ENCODE measurements at regions not wholly inside any gene's neighbourhood (a gene's known extent, or its start where the extent isn't known, plus 50 kb on each side); places are given as distances from the start of the nearest gene placed in this dataset.

DNA sequence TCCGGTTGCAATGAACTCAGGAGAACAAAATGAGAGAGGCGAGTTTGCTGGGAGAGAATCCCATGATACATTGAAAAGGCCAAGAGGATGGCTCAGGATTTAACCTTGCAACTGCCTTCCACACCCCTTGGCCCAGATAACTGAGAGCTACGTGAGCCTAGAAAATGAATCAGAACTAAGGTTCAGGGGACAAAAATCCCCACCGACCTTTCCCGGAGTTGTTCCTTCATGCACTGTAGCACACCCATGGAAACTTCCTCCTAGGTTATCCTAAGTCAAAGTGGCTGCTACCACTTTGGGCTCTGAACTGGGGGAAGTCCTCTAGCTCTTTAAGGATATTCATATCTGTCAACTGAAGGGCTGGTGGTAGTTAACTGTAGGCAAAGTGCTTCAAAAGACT, 58.3 kb upstream of the SLC4A7 start:
- no peaks in the 10 kb centered on the region for H3K9me3 ChIP-seq
- H3K4me3 ChIP-seq: no peak overlapping the region
- intact Hi-C loops (cut with DNase I; ENCODE audit: low total_unique reads): no loop called here
- no peaks in the 10 kb centered on the region for H3K36me3 ChIP-seq (ENCODE audit: low read depth, missing control alignments)
- H3K27ac ChIP-seq: no peak overlapping the region
- H3K4me1 ChIP-seq: peaks cover 8% of the 10 kb centered on the region
- no peak for TF ChIP-seq POLR2A (IDR thresholded peaks at IDR 0.05)
- TF ChIP-seq, protein P1, sequence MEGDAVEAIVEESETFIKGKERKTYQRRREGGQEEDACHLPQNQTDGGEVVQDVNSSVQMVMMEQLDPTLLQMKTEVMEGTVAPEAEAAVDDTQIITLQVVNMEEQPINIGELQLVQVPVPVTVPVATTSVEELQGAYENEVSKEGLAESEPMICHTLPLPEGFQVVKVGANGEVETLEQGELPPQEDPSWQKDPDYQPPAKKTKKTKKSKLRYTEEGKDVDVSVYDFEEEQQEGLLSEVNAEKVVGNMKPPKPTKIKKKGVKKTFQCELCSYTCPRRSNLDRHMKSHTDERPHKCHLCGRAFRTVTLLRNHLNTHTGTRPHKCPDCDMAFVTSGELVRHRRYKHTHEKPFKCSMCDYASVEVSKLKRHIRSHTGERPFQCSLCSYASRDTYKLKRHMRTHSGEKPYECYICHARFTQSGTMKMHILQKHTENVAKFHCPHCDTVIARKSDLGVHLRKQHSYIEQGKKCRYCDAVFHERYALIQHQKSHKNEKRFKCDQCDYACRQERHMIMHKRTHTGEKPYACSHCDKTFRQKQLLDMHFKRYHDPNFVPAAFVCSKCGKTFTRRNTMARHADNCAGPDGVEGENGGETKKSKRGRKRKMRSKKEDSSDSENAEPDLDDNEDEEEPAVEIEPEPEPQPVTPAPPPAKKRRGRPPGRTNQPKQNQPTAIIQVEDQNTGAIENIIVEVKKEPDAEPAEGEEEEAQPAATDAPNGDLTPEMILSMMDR (IDR thresholded peaks at IDR 0.05): no peak
- H3K27me3 ChIP-seq: no peaks in the 10 kb centered on the region
- WGBS, 2 donors: 64 to 66% methylated on average over 5 of the region's 5 CpGs
- no peak for DNase-seq

DNA sequence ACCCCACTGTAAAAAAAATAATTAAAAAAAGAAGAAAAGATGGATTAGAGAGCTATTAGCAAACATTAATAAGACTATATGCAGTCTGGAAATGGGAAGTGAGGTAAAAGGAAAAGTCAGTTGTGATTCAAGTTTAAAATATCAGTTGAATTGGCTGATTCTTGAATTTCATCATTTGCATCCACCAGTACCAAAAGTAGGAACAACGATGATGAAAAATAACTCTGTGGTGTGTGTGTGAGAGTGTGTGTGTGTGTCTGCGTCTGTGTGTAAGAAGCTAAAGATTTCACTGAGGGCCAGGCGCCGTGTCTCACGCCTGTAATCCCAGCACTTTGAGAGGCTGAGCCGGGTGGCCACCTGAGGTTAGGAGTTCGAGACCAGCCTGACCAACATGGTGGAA, 56.0 kb upstream of the SLC4A7 start:
- Histone ChIP-seq H3K9me3 (no peaks in the 10 kb centered on the region), H3K27me3 (no peaks in the 10 kb centered on the region), H3K27ac (no peak overlapping the region), H3K4me1 (peaks cover 14% of the 10 kb centered on the region), H3K4me3 (no peak overlapping the region), H3K36me3 (ENCODE audit: low read depth, missing control alignments) (no peaks in the 10 kb centered on the region)
- 89 to 90% methylated on average over 7 of the region's 7 CpGs for WGBS, 2 donors
- intact Hi-C loops (cut with DNase I; ENCODE audit: low total_unique reads): no loop called here
- TF ChIP-seq, protein P1 (IDR thresholded peaks at IDR 0.05): no peak
- no peak for TF ChIP-seq POLR2A (IDR thresholded peaks at IDR 0.05)
- DNase-seq: no peak

DNA sequence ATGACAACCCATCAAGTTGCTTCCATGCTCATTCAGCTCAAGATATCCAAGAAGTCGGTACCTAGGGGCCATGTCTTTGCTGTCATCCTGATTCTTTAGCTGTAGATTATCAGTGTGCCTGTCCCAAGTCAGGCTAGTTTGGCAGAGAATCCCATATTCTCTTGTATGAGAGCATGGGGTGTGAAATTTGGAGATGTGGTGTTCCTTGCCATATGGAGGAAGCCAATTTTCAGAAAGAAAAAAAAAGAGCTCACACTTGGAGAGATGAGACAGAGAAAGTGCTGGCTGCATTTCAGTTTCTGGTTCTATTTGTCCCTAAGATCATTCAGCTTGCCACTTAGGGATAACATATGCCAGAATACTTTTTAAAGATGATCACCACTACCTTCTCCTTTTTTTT, 52.3 kb upstream of the SLC4A7 start:
- 54 to 71% methylated on average over 1 of the region's 1 CpG for whole genome bisulfite sequencing, 2 donors
- peaks cover 7% of the 10 kb centered on the region for H3K4me1 ChIP-seq
- no peaks in the 10 kb centered on the region for H3K9me3 ChIP-seq
- H3K27me3 ChIP-seq: no peaks in the 10 kb centered on the region
- H3K4me3 ChIP-seq: no peak overlapping the region
- DNase-seq: no peak
- no peak for TF ChIP-seq POLR2A (IDR thresholded peaks at IDR 0.05)
- TF ChIP-seq, protein P1 (IDR thresholded peaks at IDR 0.05): no peak
- intact Hi-C loops (cut with DNase I; ENCODE audit: low total_unique reads): no loop called here
- peak overlapping the region in 1 of 2 donors; percentile 57 for H3K27ac ChIP-seq
- H3K36me3 ChIP-seq (ENCODE audit: low read depth, missing control alignments): no peaks in the 10 kb centered on the region

DNA sequence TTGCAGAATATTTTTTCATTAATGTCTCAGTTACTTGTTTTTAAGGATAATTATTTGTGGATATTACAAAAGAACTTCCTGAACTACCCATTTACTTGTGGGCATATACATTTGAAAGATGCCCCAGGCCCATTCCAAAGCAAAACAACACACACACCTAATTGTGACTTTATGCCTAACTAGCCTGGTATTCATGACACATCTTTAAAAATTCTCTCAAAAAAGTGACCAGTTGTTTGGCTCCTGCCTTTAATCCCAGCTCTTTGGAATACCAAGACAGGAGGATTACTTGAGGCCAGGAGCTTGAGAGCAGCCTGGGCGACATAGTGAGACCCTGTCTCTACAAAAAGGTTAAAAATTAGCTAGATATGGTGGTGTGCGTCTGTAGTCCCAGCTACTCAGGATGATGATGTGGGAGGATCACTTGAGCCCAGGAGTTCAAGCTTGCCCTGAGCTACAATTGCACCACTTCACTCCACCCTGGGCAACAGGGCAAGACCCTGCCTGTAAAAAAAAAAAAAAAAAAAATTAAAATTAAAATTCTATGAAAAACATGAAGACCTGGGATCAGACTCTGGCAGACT, 51.7 kb upstream of the SLC4A7 start:
- Histone ChIP-seq H3K4me3 (no peak overlapping the region), H3K27ac (peak overlapping the region; percentile 37 to 57), H3K36me3 (ENCODE audit: low read depth, missing control alignments) (no peaks in the 10 kb centered on the region), H3K27me3 (no peaks in the 10 kb centered on the region), H3K4me1 (peaks cover 7% of the 10 kb centered on the region), H3K9me3 (no peaks in the 10 kb centered on the region)
- WGBS, 2 donors: 62 to 70% methylated on average over 2 of the region's 2 CpGs
- TF ChIP-seq POLR2A (IDR thresholded peaks at IDR 0.05): no peak
- intact Hi-C loops (cut with DNase I; ENCODE audit: low total_unique reads): no loop called here
- DNase-seq: no peak

DNA sequence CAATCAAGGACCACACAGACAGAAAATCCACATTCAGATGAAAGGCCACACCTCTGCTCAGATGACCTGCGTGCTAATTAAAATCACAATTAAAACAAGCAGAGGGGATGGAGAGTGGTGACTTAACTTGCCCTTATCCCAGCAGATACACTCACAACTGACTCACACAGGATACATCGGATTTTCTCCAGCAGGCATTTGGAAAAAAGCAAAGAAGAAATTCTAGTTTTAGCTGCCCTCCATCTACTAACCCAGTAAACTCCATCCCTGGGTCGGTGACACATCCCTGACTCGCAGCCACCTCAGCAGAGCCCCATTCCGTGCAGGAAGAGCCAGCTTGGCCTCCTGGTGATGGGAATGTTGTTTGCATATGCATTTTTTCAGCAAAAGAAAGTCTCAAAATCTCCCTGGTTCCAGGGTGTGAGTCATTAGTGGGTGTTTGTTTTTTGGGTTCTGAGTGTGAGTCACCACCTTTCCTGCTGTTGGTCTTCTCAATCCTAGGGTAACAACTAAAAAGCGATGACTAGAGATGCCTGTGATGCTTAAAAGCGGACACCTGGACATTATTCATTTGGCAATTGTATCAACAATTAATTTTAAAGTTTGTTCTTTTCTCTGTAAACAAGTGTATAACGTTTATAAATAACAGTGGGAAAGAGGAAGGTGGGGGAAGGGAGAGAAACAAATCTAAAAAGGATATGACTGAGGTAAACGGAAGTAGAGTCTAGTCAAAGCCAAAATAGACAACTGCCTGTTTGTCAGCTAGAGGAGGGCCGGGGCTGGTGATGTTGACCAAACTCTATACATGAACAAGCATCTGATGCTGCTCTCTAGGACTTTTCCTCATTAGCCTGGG, 49.8 kb upstream of the SLC4A7 start:
- no peak for DNase-seq
- WGBS, 2 donors: 63 to 73% methylated on average over 10 of the region's 10 CpGs
- no peak for TF ChIP-seq POLR2A (IDR thresholded peaks at IDR 0.05)
- TF ChIP-seq, protein P1 (IDR thresholded peaks at IDR 0.05): no peak

More for the DNA sequence above, 49.8 kb upstream of the SLC4A7 start:
- H3K27me3 ChIP-seq: no peaks in the 10 kb centered on the region
- intact Hi-C loops (cut with DNase I; ENCODE audit: low total_unique reads): no loop called here
- H3K4me3 ChIP-seq: no peak overlapping the region
- H3K36me3 ChIP-seq (ENCODE audit: low read depth, missing control alignments): no peaks in the 10 kb centered on the region
- peaks cover 7% of the 10 kb centered on the region for H3K4me1 ChIP-seq
- H3K9me3 ChIP-seq: no peaks in the 10 kb centered on the region
- H3K27ac ChIP-seq: no peak overlapping the region

Small RNA genes in the stretch of these regions (small RNA-seq; reads per million reads assigned to genes)
- 0 reads per million in 2 donors for gene AC098614.2
- gene RF00019: 0 reads per million in 2 donors

Measured in testis (tissue), 2 donors.